HL-60 (cell line): ENCODE measurements at regions not wholly inside any gene's neighbourhood (a gene's known extent, or its start where the extent isn't known, plus 50 kb on each side); places are given as distances from the start of the nearest gene placed in this dataset.

Experiments used
- POLR2AphosphoS5 ChIP-seq: IDR thresholded peaks from 2 replicates; pipeline ENCODE4 v1.6.1; 2012; ENCODE audit warnings: low read depth
- SPI1 ChIP-seq: IDR thresholded peaks from 2 replicates; pipeline ENCODE4 v1.6.1; 2012; ENCODE audit warnings: low read depth, mild to moderate bottlenecking, borderline replicate concordance
- TF ChIP-seq, protein P1 (sequence below): IDR thresholded peaks from one replicate; pipeline ENCODE4 v1.5.1; 2011; ENCODE audit warnings: low read length, control low read depth, inconsistent platforms; ENCODE audit not compliant: insufficient read depth
- TF ChIP-seq, protein P2 (sequence below): IDR thresholded peaks from 2 replicates; pipeline ENCODE4 v1.6.1; 2012; ENCODE audit warnings: low read depth; ENCODE audit not compliant: insufficient replicate concordance

GRCh38 chr22:23499845-23500500 lies 80.1 kb downstream of the IGLL1 start:
- TF ChIP-seq, protein P1, sequence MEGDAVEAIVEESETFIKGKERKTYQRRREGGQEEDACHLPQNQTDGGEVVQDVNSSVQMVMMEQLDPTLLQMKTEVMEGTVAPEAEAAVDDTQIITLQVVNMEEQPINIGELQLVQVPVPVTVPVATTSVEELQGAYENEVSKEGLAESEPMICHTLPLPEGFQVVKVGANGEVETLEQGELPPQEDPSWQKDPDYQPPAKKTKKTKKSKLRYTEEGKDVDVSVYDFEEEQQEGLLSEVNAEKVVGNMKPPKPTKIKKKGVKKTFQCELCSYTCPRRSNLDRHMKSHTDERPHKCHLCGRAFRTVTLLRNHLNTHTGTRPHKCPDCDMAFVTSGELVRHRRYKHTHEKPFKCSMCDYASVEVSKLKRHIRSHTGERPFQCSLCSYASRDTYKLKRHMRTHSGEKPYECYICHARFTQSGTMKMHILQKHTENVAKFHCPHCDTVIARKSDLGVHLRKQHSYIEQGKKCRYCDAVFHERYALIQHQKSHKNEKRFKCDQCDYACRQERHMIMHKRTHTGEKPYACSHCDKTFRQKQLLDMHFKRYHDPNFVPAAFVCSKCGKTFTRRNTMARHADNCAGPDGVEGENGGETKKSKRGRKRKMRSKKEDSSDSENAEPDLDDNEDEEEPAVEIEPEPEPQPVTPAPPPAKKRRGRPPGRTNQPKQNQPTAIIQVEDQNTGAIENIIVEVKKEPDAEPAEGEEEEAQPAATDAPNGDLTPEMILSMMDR = no peak
- TF ChIP-seq POLR2AphosphoS5 = no peak
- TF ChIP-seq, protein P2, sequence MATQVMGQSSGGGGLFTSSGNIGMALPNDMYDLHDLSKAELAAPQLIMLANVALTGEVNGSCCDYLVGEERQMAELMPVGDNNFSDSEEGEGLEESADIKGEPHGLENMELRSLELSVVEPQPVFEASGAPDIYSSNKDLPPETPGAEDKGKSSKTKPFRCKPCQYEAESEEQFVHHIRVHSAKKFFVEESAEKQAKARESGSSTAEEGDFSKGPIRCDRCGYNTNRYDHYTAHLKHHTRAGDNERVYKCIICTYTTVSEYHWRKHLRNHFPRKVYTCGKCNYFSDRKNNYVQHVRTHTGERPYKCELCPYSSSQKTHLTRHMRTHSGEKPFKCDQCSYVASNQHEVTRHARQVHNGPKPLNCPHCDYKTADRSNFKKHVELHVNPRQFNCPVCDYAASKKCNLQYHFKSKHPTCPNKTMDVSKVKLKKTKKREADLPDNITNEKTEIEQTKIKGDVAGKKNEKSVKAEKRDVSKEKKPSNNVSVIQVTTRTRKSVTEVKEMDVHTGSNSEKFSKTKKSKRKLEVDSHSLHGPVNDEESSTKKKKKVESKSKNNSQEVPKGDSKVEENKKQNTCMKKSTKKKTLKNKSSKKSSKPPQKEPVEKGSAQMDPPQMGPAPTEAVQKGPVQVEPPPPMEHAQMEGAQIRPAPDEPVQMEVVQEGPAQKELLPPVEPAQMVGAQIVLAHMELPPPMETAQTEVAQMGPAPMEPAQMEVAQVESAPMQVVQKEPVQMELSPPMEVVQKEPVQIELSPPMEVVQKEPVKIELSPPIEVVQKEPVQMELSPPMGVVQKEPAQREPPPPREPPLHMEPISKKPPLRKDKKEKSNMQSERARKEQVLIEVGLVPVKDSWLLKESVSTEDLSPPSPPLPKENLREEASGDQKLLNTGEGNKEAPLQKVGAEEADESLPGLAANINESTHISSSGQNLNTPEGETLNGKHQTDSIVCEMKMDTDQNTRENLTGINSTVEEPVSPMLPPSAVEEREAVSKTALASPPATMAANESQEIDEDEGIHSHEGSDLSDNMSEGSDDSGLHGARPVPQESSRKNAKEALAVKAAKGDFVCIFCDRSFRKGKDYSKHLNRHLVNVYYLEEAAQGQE = no peak
- no peak for TF ChIP-seq SPI1
